Naive thymus-derived CD8-positive, alpha-beta T cell (primary cell): ENCODE measurements at regions not wholly inside any gene's neighbourhood (a gene's known extent, or its start where the extent isn't known, plus 50 kb on each side); places are given as distances from the start of the nearest gene placed in this dataset.
"Not testable (repeated sequence)": the region's sequence is repeated elsewhere in the genome, so short reads cannot be mapped to it uniquely, and the experiment has no call there.

Experiments
- ATAC-seq, 2 donors: fragments of 150-1000 bp; cut with Tn5 transposase in 1 of 2; sonication (Bioruptor Pico), chemical (Tn5 transposase) in 1 of 2; 1 replicate in 1 of 2; 2 replicates in 1 of 2; pipeline ENCODE4 v1.10.0; 2021; ENCODE audit warnings: mild to moderate bottlenecking in 2 of 2, moderate library complexity in 2 of 2
- POLR2A ChIA-PET: fragments of 350-600 bp; sonication (Branson Sonifier 250); formaldehyde crosslinking; loops from one replicate; lab custom pipeline; 2021; ENCODE audit warnings: antibody characterized with exemption; lab: Charles Lee
- DNase-seq, 10 donors: peaks; one replicate each; pipeline versions ENCODE4 v3.0.0 to v3.0.0-alpha.2; 2020 to 2022
- H3K27ac Mint-ChIP-seq, 10 donors: one replicate each; pipeline ENCODE4 v1.8.0; 2020 to 2022; ENCODE audit warnings: mild to moderate bottlenecking in 10 of 10, mixed read lengths in 10 of 10, moderate library complexity in 4 of 10, inconsistent platforms in 1 of 10
- H3K27me3 Mint-ChIP-seq, 5 donors: one replicate each; pipeline ENCODE4 v1.8.0; 2021 to 2022; ENCODE audit warnings: mixed read lengths in 5 of 5
- H3K36me3 Mint-ChIP-seq, 3 donors: one replicate each; pipeline ENCODE4 v1.8.0; 2020 to 2022; ENCODE audit warnings: mixed read lengths in 3 of 3, mild to moderate bottlenecking in 2 of 3, inconsistent platforms in 1 of 3
- H3K4me1 Mint-ChIP-seq, 4 donors: one replicate each; pipeline ENCODE4 v1.8.0; 2021 to 2022; ENCODE audit warnings: mixed read lengths in 4 of 4
- H3K4me3 Mint-ChIP-seq, 10 donors: one replicate each; pipeline ENCODE4 v1.8.0; 2020 to 2022; ENCODE audit warnings: mild to moderate bottlenecking in 10 of 10, mixed read lengths in 10 of 10, moderate library complexity in 6 of 10, inconsistent platforms in 1 of 10
- H3K9me3 Mint-ChIP-seq, 9 donors: one replicate each; pipeline ENCODE4 v1.8.0; 2020 to 2022; ENCODE audit warnings: mixed read lengths in 9 of 9, mild to moderate bottlenecking in 3 of 9, inconsistent platforms in 1 of 9, moderate library complexity in 1 of 9

DNA sequence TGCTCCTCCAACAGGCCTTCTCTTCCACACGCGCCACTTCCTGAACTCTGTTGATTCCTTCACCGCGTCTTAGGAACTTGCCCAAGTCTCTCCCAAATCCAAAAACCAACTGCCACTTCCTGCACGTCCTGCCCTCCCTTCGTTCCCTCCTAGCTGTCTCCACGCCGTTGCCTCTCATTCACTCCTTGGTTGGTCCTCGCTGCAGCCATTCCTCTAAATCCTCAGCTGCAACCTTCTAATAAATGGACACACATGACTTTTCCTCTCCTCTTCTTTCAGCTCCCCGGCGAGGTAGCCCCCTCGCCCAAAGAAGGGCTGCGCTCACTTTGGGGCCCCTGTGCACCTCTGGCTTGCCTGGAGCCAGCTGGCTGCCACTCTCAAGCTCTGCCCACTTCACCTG, 110.2 kb downstream of the XRCC2 start:
- H3K4me3 Mint-ChIP-seq: peak overlapping the region in 3 of 10 donors; percentile 5 to 55 (median 43)
- POLR2A ChIA-PET: no interaction called here
- H3K4me1 Mint-ChIP-seq: peaks cover 10 to 23% (median 13%) of the 10 kb centered on the region in 4 donors
- DNase-seq: no peak
- H3K9me3 Mint-ChIP-seq: no peaks in the 10 kb centered on the region
- no peak overlapping the region for H3K27ac Mint-ChIP-seq
- peaks cover 0 to 16% (median 5%) of the 10 kb centered on the region in 5 donors for H3K27me3 Mint-ChIP-seq
- no peak for ATAC-seq
- no peaks in the 10 kb centered on the region for H3K36me3 Mint-ChIP-seq

DNA sequence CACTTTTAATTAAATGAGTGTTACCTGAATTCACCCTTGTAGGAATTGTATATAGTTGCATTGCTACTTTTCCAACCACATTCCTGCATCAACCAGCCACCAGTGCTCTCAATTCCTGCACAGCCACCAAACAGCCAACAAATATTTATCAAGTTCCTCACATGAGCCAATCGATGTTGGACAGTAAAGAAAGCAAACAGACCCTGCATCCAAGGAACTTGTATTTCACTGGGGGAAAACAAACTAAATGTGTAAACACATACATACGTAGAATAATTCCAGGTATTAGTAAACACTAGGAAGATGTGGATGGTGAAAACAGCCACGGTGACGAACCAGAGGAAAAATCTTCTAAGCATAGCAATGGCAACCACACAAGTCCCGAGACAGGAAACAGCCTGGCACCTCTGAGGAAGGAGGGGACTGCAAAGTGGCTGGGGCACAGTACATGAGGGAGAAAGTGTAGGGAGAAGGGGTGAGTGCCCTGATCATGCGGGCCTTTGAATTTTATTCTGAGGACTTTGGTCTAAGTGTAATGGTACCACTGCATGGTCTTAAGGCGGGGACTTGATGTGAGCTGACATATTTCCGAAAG, 111.2 kb downstream of the XRCC2 start:
- Mint-ChIP-seq H3K27ac (no peak overlapping the region), H3K4me1 (peaks cover 10 to 23% (median 13%) of the 10 kb centered on the region in 4 donors), H3K4me3 (peak overlapping the region in 2 of 10 donors; percentile 0 to 19), H3K9me3 (no peaks in the 10 kb centered on the region), H3K27me3 (peaks cover 0 to 16% (median 6%) of the 10 kb centered on the region in 5 donors), H3K36me3 (no peaks in the 10 kb centered on the region)
- POLR2A ChIA-PET: interaction anchor here (0.6 kb wide), 1 partner anchor 13 kb away, joined by 4 read pairs; no protein-coding TSS in a partner anchor
- ATAC-seq (peak in 1 of 2 donors; percentile 29), DNase-seq (no peak)

DNA sequence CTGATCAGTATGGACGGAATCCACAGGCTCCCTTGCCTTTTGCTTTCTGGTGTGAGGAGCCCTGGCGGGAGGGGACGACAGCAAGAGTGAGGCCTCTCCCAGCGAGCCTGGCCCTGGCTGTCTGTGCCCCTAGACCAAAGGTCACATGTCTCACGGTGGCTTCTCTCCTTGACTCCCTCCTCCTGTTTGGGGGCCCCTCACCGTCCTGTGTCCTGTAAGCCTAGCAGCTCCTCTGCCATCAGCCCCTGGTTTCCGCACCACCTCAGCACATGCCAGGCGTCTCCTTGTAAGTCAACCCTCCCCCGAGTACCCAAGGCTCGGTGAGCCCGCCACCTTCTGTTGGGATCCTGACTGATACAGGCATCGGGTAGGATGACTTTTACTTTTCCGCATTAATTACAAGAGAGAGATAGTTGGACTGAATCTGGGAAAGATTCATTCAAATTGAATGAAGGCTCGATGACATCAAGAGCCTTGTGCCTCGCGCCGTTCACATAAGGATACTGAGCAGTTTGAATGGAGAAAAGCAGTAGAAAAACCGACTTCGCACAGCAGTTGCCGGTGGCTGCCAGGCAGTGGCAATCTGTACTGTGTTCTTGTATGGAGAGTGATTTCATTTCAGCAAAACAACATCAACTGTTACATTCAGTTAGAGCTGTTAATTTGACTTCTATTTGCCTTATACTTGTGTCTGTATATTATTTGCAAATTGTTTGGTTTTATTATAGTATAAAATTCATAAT, 119.8 kb downstream of the XRCC2 start:
- peaks cover 0 to 2% (median 1%) of the 10 kb centered on the region in 4 donors for H3K4me1 Mint-ChIP-seq
- no peak overlapping the region for H3K27ac Mint-ChIP-seq
- POLR2A ChIA-PET: no interaction called here
- H3K27me3 Mint-ChIP-seq: peaks cover 0 to 4% (median 1%) of the 10 kb centered on the region in 5 donors
- H3K4me3 Mint-ChIP-seq: no peak overlapping the region
- no peaks in the 10 kb centered on the region for H3K9me3 Mint-ChIP-seq
- H3K36me3 Mint-ChIP-seq: no peaks in the 10 kb centered on the region
- ATAC-seq (no peak), DNase-seq (no peak)

DNA sequence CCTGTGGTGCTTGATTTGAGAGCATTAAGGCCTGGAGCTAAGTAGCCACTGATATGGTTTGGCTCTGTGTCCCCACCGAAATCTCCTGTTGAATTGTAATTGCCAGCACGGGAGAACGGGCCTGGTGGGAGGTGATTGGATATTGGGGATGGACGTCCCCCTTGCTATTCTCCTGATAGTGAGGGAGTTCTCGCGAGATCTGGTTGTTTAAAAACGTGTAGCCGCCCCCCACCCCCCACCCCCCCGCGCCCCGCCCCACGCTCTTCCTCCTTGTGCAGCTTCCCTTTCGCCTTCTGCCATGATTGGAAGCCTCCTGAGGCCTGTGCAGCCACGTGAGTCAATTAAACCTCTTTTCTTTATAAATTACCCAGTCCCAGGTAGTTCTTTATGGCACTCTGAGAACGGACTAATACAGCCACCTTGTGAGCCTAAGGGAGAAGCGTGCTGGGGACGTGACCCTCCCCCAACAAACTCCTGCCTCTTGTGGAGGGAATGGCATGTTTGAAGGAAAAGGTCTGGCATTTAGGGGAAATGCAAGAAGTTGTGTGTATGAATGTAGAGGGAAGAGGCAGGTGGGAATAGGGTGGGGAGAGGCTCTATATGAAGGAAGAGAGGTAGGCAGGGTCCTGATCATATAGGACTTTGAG, 118.0 kb upstream of the KMT2C start:
- peaks cover 0 to 2% (median 1%) of the 10 kb centered on the region in 4 donors for H3K4me1 Mint-ChIP-seq
- POLR2A ChIA-PET: interaction anchor here (0.5 kb wide), 1 partner anchor 9 kb away, joined by 4 read pairs; no protein-coding TSS in a partner anchor

DNA sequence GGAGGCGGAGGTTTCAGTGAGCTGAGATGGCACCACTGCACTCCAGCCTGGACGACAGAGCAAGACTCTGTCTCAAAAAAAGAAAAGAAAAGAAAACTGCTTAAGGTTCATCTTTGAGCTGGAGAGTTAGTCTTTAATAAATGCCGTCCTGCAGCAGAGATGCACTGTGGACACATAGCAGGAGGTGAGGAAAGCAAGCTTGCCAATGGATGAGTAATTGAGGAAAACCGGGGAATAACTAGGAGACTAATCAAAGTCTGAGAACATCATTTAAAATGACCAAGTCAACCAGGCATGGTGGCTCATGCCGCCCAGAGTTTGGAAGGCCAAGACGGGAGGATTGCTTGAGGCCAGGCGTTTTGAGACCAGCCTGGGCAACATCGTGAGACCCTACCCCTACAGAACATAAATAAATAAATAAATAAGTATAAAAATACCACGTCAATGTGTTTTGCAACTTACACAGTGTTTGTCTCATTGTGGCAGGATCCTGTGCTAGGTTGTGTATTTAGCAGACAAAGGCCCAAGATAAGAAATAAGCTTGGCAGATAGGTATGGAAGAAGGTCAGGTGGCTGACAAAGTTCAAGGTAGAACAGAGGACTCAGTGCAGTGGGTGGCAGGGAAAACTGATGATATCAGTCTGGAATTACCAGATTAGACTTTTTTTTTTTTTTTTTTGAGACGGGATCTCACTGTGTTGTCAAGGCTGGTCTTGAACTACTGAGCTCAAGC, 115.7 kb upstream of the KMT2C start:
- Mint-ChIP-seq H3K27ac (peak overlapping the region in 1 of 10 donors; percentile 7), H3K9me3 (no peaks in the 10 kb centered on the region), H3K36me3 (no peaks in the 10 kb centered on the region), H3K4me3 (no peak overlapping the region), H3K4me1 (peaks cover 0 to 2% (median 0%) of the 10 kb centered on the region in 4 donors), H3K27me3 (no peaks in the 10 kb centered on the region)
- ATAC-seq: no peak
- no peak for DNase-seq
- POLR2A ChIA-PET: interaction anchor here (0.7 kb wide), 1 partner anchor 13 kb away, joined by 4 read pairs; no protein-coding TSS in a partner anchor

More for the DNA sequence above, 118.0 kb upstream of the KMT2C start:
- no peaks in the 10 kb centered on the region for H3K27me3 Mint-ChIP-seq
- no peak for ATAC-seq
- H3K27ac Mint-ChIP-seq: no peak overlapping the region
- H3K9me3 Mint-ChIP-seq: no peaks in the 10 kb centered on the region
- no peak overlapping the region for H3K4me3 Mint-ChIP-seq
- H3K36me3 Mint-ChIP-seq: no peaks in the 10 kb centered on the region
- no peak for DNase-seq

DNA sequence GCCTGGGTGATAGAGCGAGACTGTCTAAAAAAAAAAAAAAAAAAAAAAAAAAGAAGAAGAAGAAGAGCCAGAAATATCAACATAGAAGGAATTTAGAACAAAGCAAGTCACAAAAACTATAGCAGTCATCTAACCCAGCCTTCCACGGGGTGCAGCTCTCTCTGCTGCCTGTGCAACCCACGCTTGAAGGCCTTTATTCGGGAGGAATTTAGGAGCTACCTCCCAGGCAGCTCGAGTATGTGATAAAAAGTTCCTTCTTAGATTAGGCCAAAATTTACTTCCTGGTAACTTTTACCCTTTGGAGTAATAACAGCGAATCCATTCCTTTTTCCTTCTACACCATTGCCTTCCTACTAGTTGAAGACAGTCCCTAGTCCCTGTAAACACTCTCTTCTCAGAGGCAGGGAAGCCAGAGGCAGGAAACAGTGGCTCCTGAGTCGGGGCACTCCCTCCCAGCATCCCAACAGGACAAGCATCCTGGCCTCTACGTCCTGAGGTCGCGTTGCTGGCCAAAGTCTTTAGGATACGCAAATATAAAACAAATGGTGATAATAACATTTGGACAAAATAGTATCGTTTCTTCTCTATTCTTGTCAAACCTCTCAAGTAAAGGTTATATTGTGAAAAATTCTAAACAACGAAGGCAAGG, 109.3 kb upstream of the KMT2C start:
- DNase-seq (no peak), ATAC-seq (no peak)
- Mint-ChIP-seq H3K4me1 (no peaks in the 10 kb centered on the region), H3K4me3 (no peak overlapping the region), H3K27ac (peak overlapping the region in 1 of 10 donors; percentile 7), H3K27me3 (no peaks in the 10 kb centered on the region), H3K36me3 (no peaks in the 10 kb centered on the region), H3K9me3 (no peaks in the 10 kb centered on the region)
- POLR2A ChIA-PET: interaction anchor here (0.7 kb wide), 1 partner anchor 9 kb away, joined by 4 read pairs; no protein-coding TSS in a partner anchor

DNA sequence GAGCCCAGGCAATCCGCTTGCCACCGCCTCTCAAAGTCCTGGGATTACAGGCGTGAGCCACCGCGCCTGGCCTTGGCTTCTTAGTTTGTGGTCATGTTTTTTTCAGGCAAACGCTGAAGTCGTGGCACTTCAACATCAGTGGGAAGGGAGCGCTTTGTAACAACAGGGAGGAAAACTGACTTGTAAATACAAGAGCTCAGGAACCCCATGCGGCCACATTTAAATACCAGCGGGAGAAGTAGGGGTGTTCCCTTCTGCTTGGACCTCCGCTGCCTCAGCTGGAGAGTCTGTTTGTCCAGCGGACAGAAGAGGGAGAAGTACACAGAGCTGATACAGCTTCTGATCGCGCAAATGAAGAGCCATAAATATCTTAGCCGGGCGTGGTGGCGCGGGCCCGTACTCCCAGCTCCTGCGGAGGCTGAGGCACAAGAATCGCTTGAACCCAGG, 108.7 kb upstream of the KMT2C start:
- POLR2A ChIA-PET: no interaction called here
- H3K27me3 Mint-ChIP-seq: no peaks in the 10 kb centered on the region
- no peaks in the 10 kb centered on the region for H3K36me3 Mint-ChIP-seq
- H3K27ac Mint-ChIP-seq: no peak overlapping the region
- no peaks in the 10 kb centered on the region for H3K4me1 Mint-ChIP-seq
- H3K9me3 Mint-ChIP-seq: no peaks in the 10 kb centered on the region
- no peak overlapping the region for H3K4me3 Mint-ChIP-seq
- no peak for ATAC-seq
- no peak for DNase-seq

DNA sequence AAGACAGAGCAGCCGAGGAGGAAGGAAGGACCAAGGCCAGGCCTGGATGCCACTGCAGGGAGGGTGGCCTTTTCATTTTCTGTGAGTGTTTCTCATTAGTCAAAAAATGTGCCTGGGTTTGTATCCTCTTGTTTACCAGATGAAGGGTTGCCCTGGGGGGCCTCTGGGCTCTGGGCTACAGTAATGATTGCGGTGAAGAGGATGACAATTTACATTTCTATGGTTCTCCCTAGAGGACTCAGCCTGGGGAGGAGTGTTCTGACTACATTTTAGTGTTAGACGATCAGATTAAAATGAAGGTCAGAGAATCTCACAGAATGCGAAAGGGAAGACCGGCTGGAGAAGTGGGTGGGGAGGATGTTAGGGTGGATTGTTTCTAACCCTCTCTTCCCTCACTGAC, 108.0 kb upstream of the KMT2C start:
- POLR2A ChIA-PET: no interaction called here
- Mint-ChIP-seq H3K27ac (no peak overlapping the region), H3K4me3 (no peak overlapping the region), H3K36me3 (no peaks in the 10 kb centered on the region), H3K9me3 (no peaks in the 10 kb centered on the region), H3K4me1 (no peaks in the 10 kb centered on the region), H3K27me3 (no peaks in the 10 kb centered on the region)
- ATAC-seq (no peak), DNase-seq (no peak)

DNA sequence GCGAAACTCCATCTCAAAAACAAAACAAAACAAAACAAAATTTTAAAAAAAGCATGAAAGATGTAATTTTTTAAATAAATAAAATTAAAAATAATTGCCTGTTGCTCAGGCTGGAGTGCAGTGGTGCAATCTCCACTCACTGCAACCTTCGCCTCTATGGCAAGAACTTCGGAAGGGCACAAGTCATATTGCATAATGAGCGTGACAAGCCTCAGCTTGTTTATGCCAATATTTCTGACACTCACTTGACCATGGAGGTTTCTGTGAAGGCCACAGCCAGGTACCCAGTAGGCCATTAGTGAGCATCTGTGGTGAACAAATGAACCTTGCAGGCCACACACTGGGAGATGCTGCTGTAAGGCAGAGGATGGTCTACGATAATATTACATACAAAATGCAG, 106.1 kb upstream of the KMT2C start:
- no peak for DNase-seq
- POLR2A ChIA-PET: no interaction called here
- ATAC-seq: no peak
- Mint-ChIP-seq H3K36me3 (no peaks in the 10 kb centered on the region), H3K27me3 (no peaks in the 10 kb centered on the region), H3K27ac (no peak overlapping the region), H3K4me3 (no peak overlapping the region), H3K9me3 (no peaks in the 10 kb centered on the region), H3K4me1 (no peaks in the 10 kb centered on the region)

DNA sequence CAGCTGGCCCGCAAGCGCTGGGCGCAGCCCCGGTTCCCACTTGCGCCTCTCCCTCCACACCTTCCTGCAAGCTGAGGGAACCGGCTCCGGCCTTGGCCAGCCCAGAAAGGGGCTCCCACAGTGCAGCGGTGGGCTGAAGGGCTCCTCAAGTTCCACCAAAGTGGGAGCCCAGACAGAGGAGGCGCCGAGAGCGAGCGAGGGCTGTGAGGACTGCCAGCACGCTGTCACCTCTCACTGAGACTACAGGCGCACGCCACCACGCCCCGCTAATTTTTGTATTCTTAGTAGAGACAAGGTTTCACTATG, 103.3 kb upstream of the KMT2C start:
- ATAC-seq, H3K4me3 Mint-ChIP-seq, POLR2A ChIA-PET, H3K4me1 Mint-ChIP-seq, DNase-seq, H3K9me3 Mint-ChIP-seq, H3K27me3 Mint-ChIP-seq, H3K36me3 Mint-ChIP-seq, H3K27ac Mint-ChIP-seq: not testable (repeated sequence)

DNA sequence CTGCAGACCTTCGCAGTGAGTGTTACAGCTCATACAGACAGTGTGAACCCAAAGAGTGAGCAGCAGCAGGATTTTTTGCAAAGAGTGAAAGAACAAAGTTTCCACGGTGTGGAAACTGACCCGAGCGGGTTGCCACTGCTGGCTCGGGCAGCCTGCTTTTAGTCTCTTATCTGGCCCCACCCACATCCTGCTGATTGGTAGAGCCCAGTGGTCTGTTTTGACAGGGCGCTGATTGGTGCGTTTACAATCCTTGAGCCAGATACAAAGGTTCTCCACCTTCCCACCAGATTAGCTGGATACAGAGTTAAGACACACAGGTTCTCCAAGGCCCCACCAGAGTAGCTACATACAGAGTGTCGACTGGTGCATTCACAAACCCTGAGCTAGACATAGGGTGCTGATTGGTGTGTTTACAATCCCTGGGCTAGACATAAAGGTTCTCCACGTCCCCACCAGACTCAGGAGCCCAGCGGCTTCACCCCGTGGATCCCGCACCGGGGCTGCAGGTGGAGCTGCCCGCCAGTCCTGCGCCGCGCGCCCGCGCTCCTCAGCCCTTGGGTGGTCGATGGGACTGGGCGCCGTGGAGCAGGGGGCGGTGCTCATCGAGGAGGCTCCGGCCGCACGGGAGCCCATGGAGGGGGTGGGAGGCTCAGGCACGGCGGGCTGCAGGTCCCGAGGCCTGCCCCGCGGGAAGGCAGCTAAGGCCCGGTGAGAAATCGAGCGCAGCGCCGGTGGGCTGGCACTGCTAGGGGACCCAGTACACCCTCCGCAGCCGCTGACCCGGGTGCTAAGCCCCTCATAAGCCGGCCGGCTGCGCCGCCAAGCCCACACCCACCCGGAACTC, 102.8 kb upstream of the KMT2C start:
- H3K4me3 Mint-ChIP-seq: peak overlapping the region in 4 of 10 donors; percentile 26 to 50 (median 33)
- H3K36me3 Mint-ChIP-seq, H3K27ac Mint-ChIP-seq, POLR2A ChIA-PET, H3K27me3 Mint-ChIP-seq, ATAC-seq, DNase-seq, H3K4me1 Mint-ChIP-seq, H3K9me3 Mint-ChIP-seq: not testable (repeated sequence)
